Neural progenitor cell (in vitro differentiated cells): ENCODE measurements at regions not wholly inside any gene's neighbourhood (a gene's known extent, or its start where the extent isn't known, plus 50 kb on each side); places are given as distances from the start of the nearest gene placed in this dataset.

Source experiments
- DNase-seq: peaks from one replicate; pipeline ENCODE4 v3.0.0-alpha.2; 2016; ENCODE audit warnings: low spot score
- H2AFZ ChIP-seq: fragments of 200-600 bp; sonication (generic); replicated peaks from 2 replicates; pipeline ENCODE4 v1.6.1; 2016; ENCODE audit warnings: antibody characterized with exemption
- H3F3A ChIP-seq: fragments of 200-600 bp; sonication (generic); 2 replicates; pipeline ENCODE4 v1.6.1; 2016; ENCODE audit warnings: antibody characterized with exemption, low read depth
- H3K27ac ChIP-seq: fragments of 200-600 bp; sonication (generic); 2 replicates; pipeline ENCODE4 v1.5.1; 2016; ENCODE audit warnings: mild to moderate bottlenecking
- H3K27me3 ChIP-seq: fragments of 200-600 bp; sonication (generic); 2 replicates; pipeline ENCODE4 v1.6.1; 2016; ENCODE audit warnings: mild to moderate bottlenecking, moderate library complexity
- H3K36me3 ChIP-seq: fragments of 200-600 bp; sonication (generic); 2 replicates; pipeline ENCODE4 v1.5.1; 2016
- H3K4me1 ChIP-seq: fragments of 200-600 bp; sonication (generic); 2 replicates; pipeline ENCODE4 v1.6.1; 2016; ENCODE audit warnings: mixed run types
- H3K4me2 ChIP-seq: fragments of 200-600 bp; sonication (generic); 2 replicates; pipeline ENCODE4 v1.6.1; 2016
- H3K4me3 ChIP-seq: fragments of 200-600 bp; sonication (generic); 2 replicates; pipeline ENCODE4 v1.5.1; 2016
- H3K79me2 ChIP-seq: fragments of 200-600 bp; sonication (generic); 2 replicates; pipeline ENCODE4 v1.6.1; 2016; ENCODE audit warnings: low read depth
- H3K9ac ChIP-seq: fragments of 200-600 bp; sonication (generic); 2 replicates; pipeline ENCODE4 v1.6.1; 2016
- H3K9me3 ChIP-seq: fragments of 200-600 bp; sonication (generic); 2 replicates; pipeline ENCODE4 v1.5.1; 2016; ENCODE audit warnings: low read depth
- H4K20me1 ChIP-seq: fragments of 200-600 bp; sonication (generic); 2 replicates; pipeline ENCODE4 v1.6.1; 2016; ENCODE audit warnings: low read depth
- H3K27ac Mint-ChIP-seq: 3 replicates; pipeline ENCODE4 v1.8.0; 2021; ENCODE audit warnings: mixed read lengths
- H3K27me3 Mint-ChIP-seq: 2 replicates; pipeline ENCODE4 v1.8.0; 2022; ENCODE audit warnings: low read depth, mild to moderate bottlenecking, inconsistent platforms, moderate library complexity, mixed read lengths; ENCODE audit not compliant: insufficient read depth
- H3K36me3 Mint-ChIP-seq: 3 replicates; pipeline ENCODE4 v1.8.0; 2021; ENCODE audit warnings: mixed read lengths
- H3K4me1 Mint-ChIP-seq: 3 replicates; pipeline ENCODE4 v1.8.0; 2021; ENCODE audit warnings: mixed read lengths
- H3K4me3 Mint-ChIP-seq: 3 replicates; pipeline ENCODE4 v1.8.0; 2021; ENCODE audit warnings: mild to moderate bottlenecking, moderate library complexity, mixed read lengths
- H3K9me3 Mint-ChIP-seq: 3 replicates; pipeline ENCODE4 v1.8.0; 2020; ENCODE audit warnings: mixed read lengths
- CTCF ChIP-seq: fragments of 200-600 bp; sonication (generic); IDR thresholded peaks from 2 replicates; pipeline ENCODE4 v1.5.1; 2017; ENCODE audit warnings: antibody characterized with exemption, mild to moderate bottlenecking
- EZH2 ChIP-seq: fragments of 200-600 bp; sonication (generic); IDR thresholded peaks from 2 replicates; pipeline ENCODE4 v1.6.1; 2017; ENCODE audit warnings: antibody characterized with exemption, mild to moderate bottlenecking, moderate library complexity
- EZH2phosphoT487 ChIP-seq: fragments of 200-600 bp; sonication (generic); IDR thresholded peaks from 2 replicates; pipeline ENCODE4 v1.6.1; 2017; ENCODE audit warnings: antibody characterized with exemption

- no peak overlapping the region for H2AFZ ChIP-seq
- DNase-seq: no peak
- no peak overlapping the region for H3K9ac ChIP-seq
- H3K27me3 Mint-ChIP-seq: peaks cover 3% of the 10 kb centered on the region
- H3K27me3 ChIP-seq: no peaks in the 10 kb centered on the region
- H3K4me3 Mint-ChIP-seq: no peak overlapping the region
- no peak overlapping the region for H3K4me2 ChIP-seq
- no peak overlapping the region for H3K27ac Mint-ChIP-seq
- H3K4me1 ChIP-seq: no peaks in the 10 kb centered on the region
- no peaks in the 10 kb centered on the region for H3K36me3 ChIP-seq
- H3K36me3 Mint-ChIP-seq: no peaks in the 10 kb centered on the region
- no peak overlapping the region for H3K4me3 ChIP-seq
- no peaks in the 10 kb centered on the region for H3K4me1 Mint-ChIP-seq
- H3F3A ChIP-seq: no peaks in the 10 kb centered on the region
- peaks cover 2% of the 10 kb centered on the region for H3K9me3 Mint-ChIP-seq
- H4K20me1 ChIP-seq: no peaks in the 10 kb centered on the region
- no peaks in the 10 kb centered on the region for H3K79me2 ChIP-seq
- H3K27ac ChIP-seq: no peak overlapping the region
- H3K9me3 ChIP-seq: no peaks in the 10 kb centered on the region
- TF ChIP-seq EZH2phosphoT487 (no peak), EZH2 (no peak), CTCF (no peak)
These were observed 75.4 kb upstream of the CTNNA1 start for GRCh38 chr5:138677782-138678181.

- DNase-seq: no peak
- Histone ChIP-seq H3K9ac (no peak overlapping the region), H3K4me3 (no peak overlapping the region), H3K27ac (no peak overlapping the region), H2AFZ (no peak overlapping the region), H3K27me3 (no peaks in the 10 kb centered on the region), H3K9me3 (no peaks in the 10 kb centered on the region), H3K79me2 (no peaks in the 10 kb centered on the region), H3K4me2 (no peak overlapping the region), H3K36me3 (no peaks in the 10 kb centered on the region), H3K4me1 (no peaks in the 10 kb centered on the region), H3F3A (no peaks in the 10 kb centered on the region), H4K20me1 (no peaks in the 10 kb centered on the region)
- Mint-ChIP-seq H3K36me3 (no peaks in the 10 kb centered on the region), H3K27ac (no peak overlapping the region), H3K4me1 (no peaks in the 10 kb centered on the region), H3K4me3 (no peak overlapping the region), H3K9me3 (peaks cover 2% of the 10 kb centered on the region), H3K27me3 (peaks cover 3% of the 10 kb centered on the region)
- no peak for TF ChIP-seq EZH2
- TF ChIP-seq CTCF: no peak
- TF ChIP-seq EZH2phosphoT487: no peak
These were observed 76.5 kb upstream of the CTNNA1 start for GRCh38 chr5:138676556-138677193.

- H3K36me3 Mint-ChIP-seq: no peaks in the 10 kb centered on the region
- no peak for DNase-seq
These were observed 77.2 kb upstream of the CTNNA1 start for GRCh38 chr5:138676002-138676401.

More at GRCh38 chr5:138676002-138676401, 77.2 kb upstream of the CTNNA1 start:
- no peaks in the 10 kb centered on the region for H3F3A ChIP-seq
- H4K20me1 ChIP-seq: no peaks in the 10 kb centered on the region
- H3K9me3 ChIP-seq: no peaks in the 10 kb centered on the region
- no peak overlapping the region for H3K27ac ChIP-seq
- H3K36me3 ChIP-seq: no peaks in the 10 kb centered on the region
- peaks cover 3% of the 10 kb centered on the region for H3K27me3 Mint-ChIP-seq
- no peaks in the 10 kb centered on the region for H3K27me3 ChIP-seq
- no peak overlapping the region for H3K4me3 Mint-ChIP-seq
- H3K4me1 ChIP-seq: no peaks in the 10 kb centered on the region
- H3K27ac Mint-ChIP-seq: no peak overlapping the region
- no peak overlapping the region for H2AFZ ChIP-seq
- H3K9me3 Mint-ChIP-seq: peaks cover 2% of the 10 kb centered on the region
- no peak overlapping the region for H3K9ac ChIP-seq
- TF ChIP-seq EZH2 (no peak), CTCF (no peak), EZH2phosphoT487 (no peak)
- no peaks in the 10 kb centered on the region for H3K79me2 ChIP-seq
- H3K4me2 ChIP-seq: no peak overlapping the region
- H3K4me1 Mint-ChIP-seq: no peaks in the 10 kb centered on the region
- H3K4me3 ChIP-seq: no peak overlapping the region
